ENCODE measurements at regions not wholly inside any gene's neighbourhood (a gene's known extent, or its start where the extent isn't known, plus 50 kb on each side); places are given as distances from the start of the nearest gene placed in this dataset.

GRCh38 chr14:97644365-97644764 lies 847.2 kb downstream of the VRK1 start:
- TF ChIP-seq CTCF (IDR thresholded peaks at IDR 0.05) = no peak
- TF ChIP-seq POLR2A (IDR thresholded peaks at IDR 0.05) = no peak

Measured in prostate gland (tissue), 2 donors.